ENCODE measurements at regions not wholly inside any gene's neighbourhood (a gene's known extent, or its start where the extent isn't known, plus 50 kb on each side); places are given as distances from the start of the nearest gene placed in this dataset.

- TF ChIP-seq POLR2AphosphoS5 (IDR thresholded peaks at IDR 0.05) (no peak), EP300 (IDR thresholded peaks at IDR 0.05) (no peak)
- TF ChIP-seq, protein P1, sequence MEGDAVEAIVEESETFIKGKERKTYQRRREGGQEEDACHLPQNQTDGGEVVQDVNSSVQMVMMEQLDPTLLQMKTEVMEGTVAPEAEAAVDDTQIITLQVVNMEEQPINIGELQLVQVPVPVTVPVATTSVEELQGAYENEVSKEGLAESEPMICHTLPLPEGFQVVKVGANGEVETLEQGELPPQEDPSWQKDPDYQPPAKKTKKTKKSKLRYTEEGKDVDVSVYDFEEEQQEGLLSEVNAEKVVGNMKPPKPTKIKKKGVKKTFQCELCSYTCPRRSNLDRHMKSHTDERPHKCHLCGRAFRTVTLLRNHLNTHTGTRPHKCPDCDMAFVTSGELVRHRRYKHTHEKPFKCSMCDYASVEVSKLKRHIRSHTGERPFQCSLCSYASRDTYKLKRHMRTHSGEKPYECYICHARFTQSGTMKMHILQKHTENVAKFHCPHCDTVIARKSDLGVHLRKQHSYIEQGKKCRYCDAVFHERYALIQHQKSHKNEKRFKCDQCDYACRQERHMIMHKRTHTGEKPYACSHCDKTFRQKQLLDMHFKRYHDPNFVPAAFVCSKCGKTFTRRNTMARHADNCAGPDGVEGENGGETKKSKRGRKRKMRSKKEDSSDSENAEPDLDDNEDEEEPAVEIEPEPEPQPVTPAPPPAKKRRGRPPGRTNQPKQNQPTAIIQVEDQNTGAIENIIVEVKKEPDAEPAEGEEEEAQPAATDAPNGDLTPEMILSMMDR (IDR thresholded peaks at IDR 0.05): no peak
Measured at GRCh38 chr13:106681997-106682396, 114.1 kb upstream of the ARGLU1 start.
